Ovary (tissue), 7 donors: ENCODE measurements at regions not wholly inside any gene's neighbourhood (a gene's known extent, or its start where the extent isn't known, plus 50 kb on each side); places are given as distances from the start of the nearest gene placed in this dataset.

ENCODE experiments used
- DNase-seq, 5 donors: peaks; one replicate each; pipeline ENCODE4 v3.0.0-alpha.2; 2019 to 2020
- H3K27ac ChIP-seq, 2 donors: fragments of 200-600 bp; one replicate each; pipeline versions ENCODE4 v1.5.1 to v1.8.0; 2019 to 2022
- H3K27me3 ChIP-seq: fragments of 200-600 bp; one replicate; pipeline ENCODE4 v1.8.0; 2022
- H3K36me3 ChIP-seq: fragments of 200-600 bp; sonication (generic); one replicate; pipeline ENCODE4 v1.5.1; 2019
- H3K4me1 ChIP-seq: one replicate; pipeline ENCODE4 v1.8.1; 2013; ENCODE audit warnings: mild to moderate bottlenecking, moderate library complexity; ENCODE audit not compliant: insufficient read depth
- H3K4me3 ChIP-seq: fragments of 200-600 bp; sonication (generic); one replicate; pipeline ENCODE4 v1.5.1; 2017
- H3K9me3 ChIP-seq, 2 donors: fragments of 200-600 bp in 1 of 2; sonication (generic) in 1 of 2; one replicate each; pipeline versions ENCODE4 v1.5.1 to v1.8.1; 2013 to 2019; ENCODE audit warnings: mild to moderate bottlenecking in 1 of 2, moderate library complexity in 1 of 2
- CTCF ChIP-seq, 3 donors: fragments of 450-650 bp in 2 of 3; fragments of 200-600 bp in 1 of 3; IDR thresholded peaks; one replicate each; pipeline versions ENCODE4 v1.5.1 to v1.8.0; 2016 to 2022; ENCODE audit warnings: antibody characterized with exemption in 3 of 3, mild to moderate bottlenecking in 1 of 3
- EP300 ChIP-seq: sonication (generic); formaldehyde crosslinking; IDR thresholded peaks from one replicate; pipeline ENCODE4 v1.6.1; 2017; ENCODE audit warnings: antibody characterized with exemption
- POLR2A ChIP-seq: fragments of 450-650 bp; IDR thresholded peaks from one replicate; pipeline ENCODE4 v1.6.1; 2017; ENCODE audit warnings: antibody characterized with exemption, mild to moderate bottlenecking, moderate library complexity
- WGBS, 3 donors: extraction: QIAGEN DNeasy Blood & Tissue Kit in 1 of 3; methylation state at CpG; one replicate each; pipeline versions ENCODE4 v1.1.5 to v1.1.7; 2013 to 2017; 5-methylcytosine and 5-hydroxymethylcytosine counted together
- intact Hi-C, 4 donors: fragments of 100-400 bp; cut with DNase I; formaldehyde crosslinking; loops; one replicate each; pipeline versions ENCODE4 v1.11.0 to v1.15.1; 2022 to 2023
- donor health status: DM: no; HTN: no; CAD: no; lungs with moderate emphysema.
- donor health status: DM: no; HTN: no; CAD: no.
- donor health status: Bipolar disorder and iron deficiency.
- donor health status: DM: no; HTN: no; CAD: no.
- donor health status: DM: yes; HTN: yes; CAD: no.

DNA sequence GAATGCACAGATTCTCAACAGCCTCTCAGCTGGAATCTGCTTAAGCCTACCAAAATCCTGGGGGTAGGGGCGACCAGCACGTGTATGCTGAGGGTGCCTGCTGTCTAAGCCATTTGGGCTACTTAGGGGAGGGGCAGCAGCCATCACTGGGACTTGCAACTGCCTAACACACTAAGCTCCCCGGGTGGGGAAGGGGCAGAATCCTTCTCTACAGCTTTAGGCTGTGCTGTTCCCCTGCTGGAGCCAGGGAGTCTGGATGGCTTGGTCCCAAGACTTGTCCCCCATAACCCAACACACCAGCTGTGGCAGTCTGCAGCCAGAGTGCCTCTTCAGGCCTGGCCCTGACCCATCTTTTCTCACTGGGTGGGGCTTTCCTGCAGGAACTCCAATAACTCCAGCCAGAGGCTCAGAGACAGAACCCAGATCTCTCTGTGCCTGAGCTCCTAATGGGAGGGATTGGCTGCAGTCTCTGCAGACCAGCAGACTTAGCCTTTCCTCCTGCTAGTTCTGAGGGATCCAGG is 305.4 kb upstream of the RND3 start:
- Histone ChIP-seq H3K36me3 (no peaks in the 10 kb centered on the region), H3K27ac (no peak overlapping the region), H3K9me3 (no peaks in the 10 kb centered on the region), H3K4me3 (no peak overlapping the region), H3K4me1 (no peaks in the 10 kb centered on the region), H3K27me3 (no peaks in the 10 kb centered on the region)
- no peak for DNase-seq
- WGBS, 3 donors = 88 to 95% (median 88%) methylated on average over 3 of the region's 3 CpGs
- intact Hi-C loops = no loop called here
- TF ChIP-seq CTCF (IDR thresholded peaks at IDR 0.05) = no peak
- TF ChIP-seq POLR2A = no peak
- TF ChIP-seq EP300 = no peak

GRCh38 chr2:150791567-150791966 is 304.1 kb upstream of the RND3 start:
- Histone ChIP-seq H3K27me3 (no peaks in the 10 kb centered on the region), H3K36me3 (no peaks in the 10 kb centered on the region), H3K9me3 (no peaks in the 10 kb centered on the region), H3K4me3 (no peak overlapping the region), H3K27ac (no peak overlapping the region), H3K4me1 (peaks cover 2% of the 10 kb centered on the region)
- TF ChIP-seq EP300 (no peak), CTCF (IDR thresholded peaks at IDR 0.05) (no peak), POLR2A (no peak)
- intact Hi-C loops = no loop called here
- DNase-seq = no peak

DNA sequence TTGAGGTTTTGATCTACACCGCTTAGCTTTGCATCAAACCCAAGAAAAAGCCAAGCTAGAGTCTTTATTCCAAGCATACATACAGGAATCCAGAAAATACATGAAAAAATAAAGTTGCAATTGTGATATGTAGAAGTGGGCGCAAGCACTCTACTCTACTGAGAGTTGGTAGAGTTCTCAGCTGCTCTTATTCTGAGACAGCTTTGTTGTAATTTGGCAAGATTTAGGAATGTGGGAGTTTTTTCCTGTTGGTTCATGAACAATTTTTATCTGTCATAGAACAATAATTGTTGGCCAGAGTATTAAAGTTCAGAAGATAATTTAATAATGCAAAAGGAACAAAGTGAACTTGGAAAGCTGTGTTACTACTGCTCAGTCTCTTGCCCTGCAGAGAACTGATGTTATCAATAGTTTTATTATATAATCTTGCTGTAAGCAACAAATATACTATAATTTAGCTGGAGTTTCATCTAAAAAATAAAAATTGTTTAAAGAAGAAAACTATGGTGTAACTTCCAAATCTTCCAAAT is 302.0 kb upstream of the RND3 start:
- Histone ChIP-seq H3K9me3 (no peaks in the 10 kb centered on the region), H3K4me1 (peaks cover 2% of the 10 kb centered on the region), H3K27me3 (no peaks in the 10 kb centered on the region), H3K36me3 (no peaks in the 10 kb centered on the region), H3K4me3 (no peak overlapping the region), H3K27ac (no peak overlapping the region)
- TF ChIP-seq CTCF (IDR thresholded peaks at IDR 0.05) (no peak), POLR2A (no peak), EP300 (no peak)
- WGBS, 3 donors = 79 to 89% (median 85%) methylated on average over 2 of the region's 2 CpGs
- intact Hi-C loops = no loop called here
- DNase-seq = no peak

GRCh38 chr2:150788426-150789140 is 301.1 kb upstream of the RND3 start:
- WGBS, 3 donors = 91 to 93% (median 92%) methylated on average over 3 of the region's 3 CpGs
- H3K27ac ChIP-seq = no peak overlapping the region
- no peak for DNase-seq
- TF ChIP-seq CTCF (IDR thresholded peaks at IDR 0.05) = no peak
- no peak overlapping the region for H3K4me3 ChIP-seq
- intact Hi-C loops = no loop called here
- no peaks in the 10 kb centered on the region for H3K27me3 ChIP-seq
- H3K4me1 ChIP-seq = peaks cover 2% of the 10 kb centered on the region
- H3K9me3 ChIP-seq = no peaks in the 10 kb centered on the region
- H3K36me3 ChIP-seq = no peaks in the 10 kb centered on the region
